ENCODE measurements at regions not wholly inside any gene's neighbourhood (a gene's known extent, or its start where the extent isn't known, plus 50 kb on each side); places are given as distances from the start of the nearest gene placed in this dataset.

DNA sequence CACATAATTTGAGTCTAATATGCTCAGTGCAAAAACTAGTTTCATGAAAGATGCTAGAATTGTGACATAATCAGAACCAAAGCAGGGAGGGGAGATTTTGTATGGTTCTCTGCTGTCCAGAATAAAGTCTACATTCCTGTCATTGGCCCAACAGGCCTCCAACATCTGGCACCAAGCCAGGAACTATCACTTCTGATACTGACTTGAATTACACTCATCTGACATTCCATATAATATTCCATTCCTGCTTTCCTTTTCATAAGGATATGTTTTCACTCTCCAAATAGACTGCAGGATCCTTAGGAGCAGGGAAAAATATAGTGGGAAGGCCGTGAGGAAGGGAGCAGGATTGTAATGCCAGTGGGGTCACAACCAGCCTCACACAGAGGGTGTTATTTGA, 84.6 kb upstream of the BTN3A2 start:
- TF ChIP-seq CTCF (IDR thresholded peaks at IDR 0.05) (no peak), CBX8 (IDR thresholded peaks at IDR 0.05) (no peak), FOSB (CRISPR knock-in tag; IDR thresholded peaks at IDR 0.05) (no peak), NFE2L2 (conservative IDR thresholded peaks at IDR 0.05; ENCODE audit: low read length) (no peak), CBX2 (IDR thresholded peaks at IDR 0.05; ENCODE audit: borderline replicate concordance, low read depth) (no peak), HDAC2 (IDR thresholded peaks at IDR 0.05) (no peak), CEBPB (IDR thresholded peaks at IDR 0.05) (no peak), POLR2A (IDR thresholded peaks at IDR 0.05; ENCODE audit: low read length) (no peak), EP300 (IDR thresholded peaks at IDR 0.05) (no peak), CHD2 (IDR thresholded peaks at IDR 0.05; ENCODE audit: low read length, partially characterized antibody) (no peak), SMC3 (IDR thresholded peaks at IDR 0.05) (no peak), KDM1A (IDR thresholded peaks at IDR 0.05; ENCODE audit: low read depth) (no peak), ZC3H11A (IDR thresholded peaks at IDR 0.05) (no peak)
- TF ChIP-seq, protein P1, sequence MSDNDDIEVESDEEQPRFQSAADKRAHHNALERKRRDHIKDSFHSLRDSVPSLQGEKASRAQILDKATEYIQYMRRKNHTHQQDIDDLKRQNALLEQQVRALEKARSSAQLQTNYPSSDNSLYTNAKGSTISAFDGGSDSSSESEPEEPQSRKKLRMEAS (IDR thresholded peaks at IDR 0.05): no peak

Data from A549 (cell line).